HG02852 (cell line): ENCODE measurements at regions not wholly inside any gene's neighbourhood (a gene's known extent, or its start where the extent isn't known, plus 50 kb on each side); places are given as distances from the start of the nearest gene placed in this dataset.
"Not testable (repeated sequence)": the region's sequence is repeated elsewhere in the genome, so short reads cannot be mapped to it uniquely, and the experiment has no call there.

ENCODE experiments used
- ATAC-seq: cut with Tn5 transposase; IDR thresholded peaks from one replicate; pipeline ENCODE4 v1.9.1; 2021; ENCODE audit warnings: mild to moderate bottlenecking, moderate library complexity; ENCODE audit not compliant: unreplicated experiment

DNA sequence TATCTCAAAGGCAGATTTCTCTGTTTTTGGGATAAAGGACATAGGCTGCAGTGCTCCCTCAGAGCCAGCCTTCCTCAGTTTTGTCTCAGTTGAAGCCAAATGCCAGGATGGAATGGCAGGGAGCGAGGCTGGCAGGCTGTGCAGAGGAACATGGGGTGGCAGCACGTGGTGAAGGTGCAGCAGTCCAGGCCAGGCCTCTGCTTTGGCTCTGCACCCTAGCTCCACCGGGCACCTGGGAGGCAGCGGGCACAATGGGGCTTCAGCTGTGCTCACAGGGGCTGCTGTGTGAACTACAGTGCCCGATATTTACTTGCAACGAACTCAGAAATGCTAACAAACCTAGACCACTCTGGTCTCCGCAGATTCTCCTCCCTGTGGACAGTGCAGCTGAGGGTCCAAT is 319.6 kb downstream of the ZNF326 start:
- no peak for ATAC-seq

DNA sequence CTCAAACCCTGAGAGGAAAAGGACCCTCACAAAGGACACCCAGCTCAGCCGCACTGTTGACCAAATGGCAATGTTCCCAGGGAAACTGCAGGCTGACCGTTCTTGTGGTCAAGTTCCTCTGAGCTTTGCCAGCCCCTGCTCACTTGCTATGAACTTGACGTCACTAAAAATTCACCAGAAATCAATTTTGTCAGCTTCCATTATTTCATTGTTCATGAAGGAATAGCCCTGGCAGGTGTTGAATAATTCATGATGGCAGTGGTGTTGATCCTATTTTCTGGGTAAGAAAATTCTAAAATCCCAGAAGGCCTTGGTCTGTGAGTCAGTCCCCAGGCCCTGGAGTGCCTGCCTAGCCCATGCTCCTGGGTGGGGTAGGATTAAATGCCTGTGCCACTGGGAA is 318.9 kb downstream of the ZNF326 start:
- ATAC-seq: no peak

DNA sequence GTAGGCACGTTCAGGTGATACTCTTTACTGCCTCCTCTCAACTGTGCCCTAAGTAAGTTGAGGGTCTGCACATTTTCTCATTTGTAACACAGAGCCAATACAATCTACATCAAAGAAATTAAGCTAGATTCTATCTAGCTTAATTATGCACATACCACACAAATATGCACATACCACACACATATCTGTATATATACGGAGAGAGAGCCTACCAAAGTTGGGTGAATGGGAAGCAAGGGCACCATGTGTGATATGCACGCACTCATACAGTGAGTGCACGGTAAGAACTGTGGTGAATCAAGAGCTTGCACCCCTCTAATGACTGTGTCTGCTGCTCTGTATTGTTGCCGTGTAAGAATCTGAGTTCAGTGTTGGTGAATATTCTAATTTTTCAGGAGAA is 314.9 kb downstream of the ZNF326 start:
- ATAC-seq: no peak

DNA sequence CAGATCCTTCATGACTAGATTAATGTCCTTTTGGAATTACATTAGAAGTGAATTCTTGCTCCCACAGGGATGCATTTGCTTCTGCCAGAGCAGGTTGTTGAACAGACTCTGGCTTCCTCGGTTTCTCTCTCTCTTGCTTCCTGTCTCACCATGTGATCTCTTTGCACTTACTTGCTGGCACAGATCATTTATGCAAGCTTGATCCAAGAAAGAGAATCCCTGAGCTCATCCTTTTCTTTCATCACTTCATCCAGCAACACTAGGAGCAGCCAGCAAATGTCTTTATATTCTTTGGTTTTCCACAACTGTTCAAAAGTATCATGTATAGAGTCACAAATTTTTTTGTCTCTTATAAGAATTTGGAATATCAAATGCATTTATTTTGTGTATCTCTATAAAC is 313.5 kb downstream of the ZNF326 start:
- no peak for ATAC-seq

DNA sequence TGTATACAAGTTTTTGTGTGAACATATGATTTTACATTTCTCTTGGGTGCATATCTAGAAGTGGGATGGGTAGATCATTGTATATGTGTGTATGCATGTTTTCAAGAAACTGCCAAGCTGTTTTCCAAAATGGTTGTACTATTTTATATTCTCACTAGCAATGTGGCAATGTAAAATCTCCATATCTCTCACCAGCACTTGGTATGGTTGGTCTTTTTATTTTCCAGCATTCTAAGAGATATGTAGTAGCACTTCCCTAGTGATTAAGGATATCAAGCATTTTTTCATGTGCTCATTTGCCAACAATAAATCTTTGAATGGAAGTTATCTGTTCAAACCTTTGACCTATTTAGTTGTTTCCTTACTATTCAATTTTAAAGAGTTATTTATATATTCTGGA is 310.7 kb downstream of the ZNF326 start:
- ATAC-seq: no peak

DNA sequence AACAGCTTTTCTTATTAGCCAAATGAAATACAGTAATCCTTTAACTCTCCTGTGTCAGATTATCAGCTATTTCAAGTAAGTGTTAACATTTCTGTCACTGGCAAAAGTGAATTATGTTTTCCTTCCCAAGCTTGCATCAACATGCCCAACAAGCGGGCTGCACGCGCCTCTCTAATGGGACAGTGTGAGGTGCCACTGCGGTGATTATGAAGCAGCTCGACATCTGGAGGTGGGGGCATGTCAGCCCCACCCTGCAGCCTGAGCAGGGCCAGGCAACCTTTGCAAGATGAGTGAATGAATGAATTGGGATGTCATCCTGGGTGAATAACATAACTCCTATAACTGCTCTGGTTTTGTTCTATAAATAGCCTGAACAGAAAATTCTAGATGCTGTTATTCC is 301.4 kb downstream of the ZNF326 start:
- ATAC-seq: no peak

DNA sequence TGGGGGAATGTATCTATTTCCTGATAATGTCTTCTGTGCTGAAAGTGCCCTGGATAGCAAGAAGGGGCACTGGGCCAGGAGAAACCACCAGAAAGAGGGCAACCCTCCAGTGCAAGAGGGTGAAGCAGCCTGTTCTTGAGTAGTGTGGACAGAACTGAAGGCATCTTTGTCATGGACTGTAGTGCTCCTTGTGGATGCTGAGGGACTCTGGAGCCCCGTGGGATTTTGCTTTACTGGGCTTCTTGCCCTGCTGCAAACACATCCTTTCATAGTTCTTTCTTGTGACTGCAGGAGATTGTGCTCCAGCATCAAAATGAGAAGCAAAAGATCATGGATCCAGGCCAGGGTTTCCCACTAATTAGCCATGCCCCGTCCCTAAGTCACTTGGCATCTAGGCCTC is 300.6 kb downstream of the ZNF326 start:
- no peak for ATAC-seq

DNA sequence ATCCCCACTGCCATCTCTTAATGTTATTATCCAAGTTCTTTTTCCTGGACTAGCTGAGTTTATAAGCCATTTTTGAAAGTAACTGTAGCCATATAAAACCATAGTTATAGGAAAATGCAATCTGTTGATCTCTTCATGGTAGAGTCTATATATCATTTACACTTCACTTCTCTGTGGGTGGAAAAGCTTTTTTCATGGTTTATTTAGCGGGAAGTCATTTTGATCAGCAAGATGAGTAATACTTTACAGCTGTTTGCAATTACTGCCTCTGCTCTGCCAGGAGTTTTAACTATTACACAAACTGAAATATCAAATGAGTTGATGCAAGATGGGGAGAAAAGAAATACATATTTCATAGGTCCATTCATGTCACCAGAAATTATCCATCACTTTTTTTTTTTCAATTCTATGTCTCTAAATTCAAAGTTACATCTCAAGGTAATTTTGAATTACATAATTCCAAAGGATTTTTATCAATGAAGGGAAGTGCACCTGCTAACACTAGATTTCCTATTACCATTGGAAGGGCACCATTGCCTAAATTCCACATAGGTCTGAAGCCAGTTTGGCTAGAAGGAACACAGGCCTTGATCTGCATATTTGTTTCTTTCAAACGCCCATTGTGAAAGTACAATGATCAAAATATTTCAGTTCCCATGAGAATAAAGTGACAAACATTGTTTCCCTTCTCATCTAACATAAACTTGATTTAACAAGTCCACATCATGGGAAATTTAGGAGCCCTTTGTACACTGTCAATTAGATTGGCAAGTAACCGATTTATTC is 296.7 kb downstream of the ZNF326 start:
- ATAC-seq: no peak

DNA sequence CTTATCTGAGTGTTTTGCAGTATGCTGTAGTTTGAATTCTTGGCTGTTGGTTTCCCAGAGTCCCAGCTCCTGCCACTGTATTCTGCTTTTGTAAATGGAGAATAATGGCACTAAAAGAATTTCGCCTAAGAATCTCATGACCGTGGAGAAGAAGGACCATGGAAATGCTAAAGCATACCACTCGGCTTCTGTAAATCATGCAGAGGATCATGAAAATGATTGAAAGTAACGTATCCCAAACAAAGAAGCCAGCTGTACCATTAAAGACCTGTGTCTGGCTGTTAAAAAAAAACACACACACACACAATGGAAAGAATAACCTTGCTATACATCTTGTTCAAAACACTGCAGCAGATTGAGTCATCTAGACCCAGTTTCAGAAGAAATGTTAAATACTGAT is 287.9 kb downstream of the ZNF326 start:
- no peak for ATAC-seq

DNA sequence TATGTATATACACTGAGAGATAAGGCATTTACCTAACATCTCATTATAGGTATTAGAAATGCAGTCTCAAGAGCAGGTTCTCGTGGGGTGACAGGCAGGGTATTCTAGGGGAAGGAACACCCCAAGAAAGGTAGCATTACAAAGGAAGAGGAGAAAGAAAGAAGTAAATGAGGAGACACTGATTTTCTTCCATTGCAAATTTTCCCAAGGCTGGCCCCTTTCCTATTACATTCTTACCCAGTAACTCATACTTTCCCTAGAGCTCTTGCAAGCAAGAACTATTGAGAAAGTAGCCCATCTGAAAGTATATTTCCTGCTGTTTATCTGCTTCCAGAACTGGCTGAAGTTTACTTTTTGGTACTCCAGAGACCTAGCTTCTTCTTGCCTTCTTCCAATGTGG is 287.0 kb downstream of the ZNF326 start:
- not testable (repeated sequence) for ATAC-seq

DNA sequence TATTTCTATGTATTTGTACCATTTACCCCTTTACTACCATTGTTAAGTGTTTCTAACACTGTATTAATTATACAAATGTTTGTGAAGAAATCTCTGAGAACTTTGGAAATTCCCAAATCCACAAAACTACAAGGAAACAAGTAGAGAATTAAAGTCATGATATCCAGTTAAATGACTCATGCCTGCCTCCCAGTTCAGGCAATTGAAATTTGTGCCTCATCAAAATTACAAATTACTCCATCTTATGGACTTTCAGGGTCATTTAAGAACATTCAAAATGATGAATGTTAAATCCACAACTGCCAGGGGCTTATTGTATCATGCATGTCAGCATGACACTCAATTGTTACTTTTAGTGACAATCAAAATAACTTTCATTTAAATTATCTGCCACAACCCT is 282.4 kb downstream of the ZNF326 start:
- no peak for ATAC-seq

DNA sequence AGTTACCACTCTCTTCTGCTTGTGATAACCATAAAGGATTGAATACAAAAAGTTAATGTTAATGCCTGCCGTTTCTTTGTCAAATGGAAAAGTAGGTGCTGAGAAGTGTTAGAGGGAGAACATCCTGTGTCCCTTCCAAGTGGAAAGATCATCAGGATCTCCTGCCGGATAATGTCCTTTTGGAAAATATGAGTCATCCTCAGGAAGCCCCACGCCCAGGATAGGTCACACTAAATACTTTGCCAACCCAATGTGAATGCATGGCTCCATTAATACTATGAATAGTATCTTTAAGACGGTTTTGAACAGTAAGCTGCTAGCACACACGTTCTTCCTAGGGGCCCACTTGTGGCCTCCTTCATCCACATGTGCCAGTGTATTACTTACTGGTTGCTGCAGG is 279.5 kb downstream of the ZNF326 start:
- ATAC-seq: no peak

DNA sequence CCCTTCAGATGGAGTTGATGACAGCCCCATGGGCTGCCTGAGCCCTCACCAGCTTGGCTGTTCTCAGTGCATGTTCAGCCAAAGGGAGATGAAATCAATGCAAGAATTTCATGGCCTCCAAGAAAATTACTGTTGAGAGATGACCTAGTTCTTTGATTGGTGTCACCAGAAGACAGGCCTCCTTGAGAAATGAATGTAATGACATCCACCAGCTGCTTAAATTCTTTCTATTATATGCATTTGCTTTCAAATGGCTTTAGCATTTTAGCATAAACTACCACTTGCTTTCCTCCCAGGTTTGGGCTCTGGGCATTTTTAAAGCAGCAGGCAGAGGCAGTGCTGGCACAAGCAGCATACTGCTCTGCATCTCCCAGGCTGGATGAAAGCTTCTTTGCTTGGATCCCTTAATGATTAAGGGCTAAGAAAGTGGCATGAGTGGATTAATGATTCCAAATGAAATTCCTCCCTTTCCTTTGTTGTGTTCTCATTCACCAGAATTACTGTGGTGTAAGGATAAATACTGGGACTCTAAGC is 278.4 kb downstream of the ZNF326 start:
- no peak for ATAC-seq

DNA sequence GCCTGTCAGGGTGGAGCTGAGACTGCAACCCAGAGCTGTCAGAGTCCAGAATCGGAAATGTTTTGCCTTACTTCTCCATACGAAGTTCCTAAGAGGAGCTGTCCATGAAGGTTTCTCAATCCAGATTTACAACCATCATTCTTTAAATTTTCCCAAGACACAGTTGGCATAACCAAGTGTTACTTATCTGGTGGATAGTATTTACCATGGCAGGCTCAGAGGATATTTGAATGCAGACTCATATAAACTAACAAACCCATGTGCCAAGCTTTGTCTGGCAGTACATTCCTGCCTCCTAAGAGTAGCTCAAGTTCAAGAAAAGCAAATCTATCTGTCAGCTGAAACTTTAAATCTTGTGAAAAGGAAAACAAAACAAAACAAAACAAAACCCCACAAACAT is 267.9 kb downstream of the ZNF326 start:
- no peak for ATAC-seq

DNA sequence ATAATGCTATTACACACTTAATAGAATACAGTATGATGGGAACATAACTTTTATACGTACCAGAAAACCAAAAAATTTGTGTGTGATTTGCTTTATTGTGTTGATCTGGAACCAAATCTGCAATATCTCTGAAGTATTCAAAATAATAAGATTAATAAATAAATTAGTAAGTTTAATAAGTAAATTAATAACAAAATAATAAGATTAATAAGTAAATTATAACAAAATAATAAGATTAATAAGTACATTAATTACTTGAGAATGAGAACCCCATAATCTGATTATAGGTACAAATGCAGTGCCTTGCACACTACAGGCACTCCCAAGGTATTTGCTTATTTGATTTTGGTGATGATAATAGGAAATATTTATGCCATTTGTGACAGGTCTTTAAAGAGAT is 267.4 kb downstream of the ZNF326 start:
- ATAC-seq: no peak

DNA sequence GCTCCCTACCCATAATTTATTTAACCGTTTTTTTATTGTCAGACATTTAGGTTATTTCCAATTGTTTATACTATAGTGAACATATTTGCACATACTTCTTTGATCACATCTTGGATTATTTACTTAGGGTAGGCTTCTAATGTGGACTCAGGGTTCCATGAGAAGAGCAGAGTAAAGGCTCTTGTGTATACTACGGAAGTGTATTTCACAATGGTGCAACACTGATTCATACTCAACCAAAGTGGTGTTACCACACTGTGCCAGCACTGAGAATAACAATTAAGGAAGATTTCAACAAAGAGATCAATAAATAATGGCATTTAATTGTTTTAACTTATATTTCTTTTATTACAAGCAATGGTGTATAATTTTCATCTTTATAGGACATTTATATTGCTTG is 251.2 kb downstream of the ZNF326 start:
- ATAC-seq: no peak

DNA sequence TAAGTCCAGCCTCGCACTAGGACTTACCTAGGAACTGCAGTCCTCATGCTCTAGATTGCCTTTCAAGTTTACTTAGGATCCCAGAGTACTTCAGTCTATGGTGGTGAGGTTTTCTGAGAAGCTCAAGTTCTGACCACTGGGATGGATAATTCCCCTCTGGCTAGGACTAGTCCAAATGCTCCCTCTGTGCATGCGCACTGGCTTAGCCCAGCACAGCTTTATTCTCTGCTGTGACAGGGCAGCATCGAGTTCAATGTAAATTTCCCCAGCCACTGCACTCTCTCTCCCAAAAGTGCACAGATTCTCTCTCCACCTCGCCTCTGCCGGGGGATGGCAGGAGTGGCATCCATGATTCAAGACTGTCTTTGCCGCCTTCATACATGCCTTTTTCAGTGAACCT is 241.6 kb downstream of the ZNF326 start:
- ATAC-seq: no peak

DNA sequence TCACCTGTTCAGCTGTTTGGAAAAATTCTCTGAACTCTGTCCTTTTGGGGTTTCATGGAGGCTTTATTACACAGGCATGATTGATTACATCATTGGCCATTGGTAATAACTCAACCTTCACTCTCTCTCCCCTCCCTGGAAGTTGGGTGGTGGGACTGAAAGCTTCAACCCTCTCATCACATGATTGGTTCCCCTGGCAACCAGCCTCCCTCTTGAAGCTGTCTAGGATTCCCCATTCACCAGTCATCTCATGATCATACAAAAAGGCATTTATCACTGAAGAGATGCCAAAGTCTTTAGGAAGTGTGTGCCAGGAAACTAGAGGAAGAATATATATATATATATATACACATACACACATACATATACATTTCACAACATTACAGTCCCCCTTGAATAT is 228.5 kb downstream of the ZNF326 start:
- ATAC-seq: no peak

DNA sequence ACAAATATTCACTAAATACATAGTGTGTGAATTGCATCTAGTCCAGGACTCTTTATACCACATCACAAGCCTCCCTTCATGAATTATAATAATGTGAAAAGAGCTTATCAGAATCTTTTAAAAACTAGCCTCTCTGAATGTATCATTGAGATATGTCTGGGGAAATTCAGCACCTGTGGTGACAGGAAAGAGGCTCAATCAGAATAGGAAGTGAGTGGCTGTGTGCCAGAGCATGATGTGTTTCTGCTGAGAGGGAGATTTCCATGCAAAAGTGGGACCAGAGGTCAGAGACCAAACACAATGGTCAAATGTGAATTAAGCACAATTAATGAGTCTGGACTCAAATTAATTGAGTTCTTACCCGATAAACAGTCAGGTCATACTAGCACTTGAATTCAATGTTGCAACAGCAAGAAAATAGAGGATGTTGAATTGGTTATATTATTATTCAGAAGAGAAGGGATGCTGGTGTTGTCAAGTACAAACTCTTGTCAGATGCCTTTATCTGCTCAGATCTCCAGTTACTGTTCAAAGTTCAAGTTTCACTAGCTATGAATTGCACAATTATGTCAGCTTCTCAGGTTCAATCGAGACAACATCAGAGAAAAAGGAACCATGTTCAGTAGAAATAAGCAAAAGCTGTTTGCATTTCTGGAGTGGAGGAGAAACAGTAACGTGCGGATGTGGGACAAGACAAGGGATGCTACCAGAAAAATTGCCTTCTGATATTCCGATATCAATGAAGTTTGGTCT is 226.2 kb downstream of the ZNF326 start:
- ATAC-seq: no peak

DNA sequence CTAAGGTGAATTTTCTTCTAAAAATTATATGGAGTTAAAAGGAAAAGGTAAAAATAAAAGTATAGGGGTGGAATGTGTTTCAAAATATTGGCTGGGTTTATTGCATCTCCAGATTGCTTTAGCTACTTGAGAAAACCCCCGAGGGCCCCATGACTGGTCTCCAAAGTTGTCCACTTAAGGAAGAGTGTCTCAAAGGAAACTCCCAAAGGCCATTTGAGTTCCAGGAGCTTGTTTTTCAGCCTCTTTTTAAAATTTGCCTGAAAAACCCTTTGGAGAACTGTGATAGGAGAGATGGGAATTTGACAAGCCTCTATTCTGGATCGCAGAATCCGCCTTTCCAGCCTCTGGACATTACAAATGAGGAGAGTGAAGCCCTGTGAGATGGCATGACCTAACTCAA is 225.6 kb downstream of the ZNF326 start:
- ATAC-seq: no peak

DNA sequence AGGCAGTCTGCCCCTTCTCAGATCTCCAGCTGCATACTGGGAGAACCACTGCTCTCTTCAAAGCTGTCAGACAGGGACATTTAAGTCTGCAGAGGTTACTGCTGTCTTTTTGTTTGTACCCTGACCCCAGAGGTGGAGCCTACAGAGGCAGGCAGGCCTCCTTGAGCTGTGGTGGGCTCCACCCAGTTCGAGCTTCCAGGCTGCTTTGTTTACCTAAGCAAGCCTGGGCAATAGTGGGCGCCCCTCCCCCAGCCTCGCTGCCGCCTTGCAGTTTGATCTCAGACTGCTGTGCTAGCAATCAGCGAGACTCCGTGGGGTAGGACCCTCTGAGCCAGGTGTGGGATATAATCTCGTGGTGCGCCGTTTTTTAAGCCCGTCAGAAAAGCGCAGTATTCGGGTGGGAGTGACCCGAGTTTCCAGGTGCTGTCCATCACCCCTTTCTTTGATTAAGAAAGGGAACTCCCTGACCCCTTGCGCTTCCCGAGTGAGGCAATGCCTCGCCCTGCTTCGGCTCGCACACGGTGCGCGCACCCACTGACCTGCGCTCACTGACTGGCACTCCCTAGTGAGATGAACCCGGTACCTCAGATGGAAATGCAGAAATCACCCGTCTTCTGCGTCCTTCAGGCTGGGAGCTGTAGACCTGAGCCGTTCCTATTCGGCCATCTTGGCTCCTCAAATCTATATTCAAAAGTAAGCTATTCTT is 224.4 kb downstream of the ZNF326 start:
- ATAC-seq: not testable (repeated sequence)
